ENCODE measurements at regions not wholly inside any gene's neighbourhood (a gene's known extent, or its start where the extent isn't known, plus 50 kb on each side); places are given as distances from the start of the nearest gene placed in this dataset.

- TF ChIP-seq CTCF (conservative IDR thresholded peaks at IDR 0.05; ENCODE audit: low read depth, low read length) (no peak), EZH2 (IDR thresholded peaks at IDR 0.05; ENCODE audit: borderline replicate concordance, low read depth, low read length, poor library complexity, severe bottlenecking) (no peak)
These were observed 116.1 kb upstream of the FSTL4 start for GRCh38 chr5:133728475-133728874.
